LHCN-M2 (cell line): ENCODE measurements at regions not wholly inside any gene's neighbourhood (a gene's known extent, or its start where the extent isn't known, plus 50 kb on each side); places are given as distances from the start of the nearest gene placed in this dataset.
"Not testable (repeated sequence)": the region's sequence is repeated elsewhere in the genome, so short reads cannot be mapped to it uniquely, and the experiment has no call there.

Experiments used
- DNase-seq: peaks from one replicate; pipeline ENCODE4 v3.0.0-alpha.2; 2012; ENCODE audit warnings: low read depth

DNA sequence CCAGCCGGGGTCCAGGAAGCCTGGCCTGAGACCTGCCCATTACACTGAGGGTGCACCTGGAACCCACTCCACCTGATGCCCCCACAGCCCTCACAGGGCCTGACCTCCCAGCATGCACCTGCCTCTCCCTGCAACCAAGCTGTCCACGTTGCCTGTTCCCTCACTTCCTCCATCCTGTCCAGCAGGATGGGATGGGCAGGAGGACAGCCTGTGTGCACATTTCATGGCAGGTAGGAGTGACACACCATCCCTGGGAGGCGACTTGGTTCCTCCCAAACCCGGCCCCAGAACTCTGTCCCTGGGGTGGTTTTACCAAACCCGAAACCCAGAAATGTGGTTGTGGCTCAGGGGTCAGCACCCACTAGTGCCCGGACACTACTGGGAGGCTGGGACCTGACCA lies 203.8 kb upstream of the ZNF519 start:
- DNase-seq: not testable (repeated sequence)

DNA sequence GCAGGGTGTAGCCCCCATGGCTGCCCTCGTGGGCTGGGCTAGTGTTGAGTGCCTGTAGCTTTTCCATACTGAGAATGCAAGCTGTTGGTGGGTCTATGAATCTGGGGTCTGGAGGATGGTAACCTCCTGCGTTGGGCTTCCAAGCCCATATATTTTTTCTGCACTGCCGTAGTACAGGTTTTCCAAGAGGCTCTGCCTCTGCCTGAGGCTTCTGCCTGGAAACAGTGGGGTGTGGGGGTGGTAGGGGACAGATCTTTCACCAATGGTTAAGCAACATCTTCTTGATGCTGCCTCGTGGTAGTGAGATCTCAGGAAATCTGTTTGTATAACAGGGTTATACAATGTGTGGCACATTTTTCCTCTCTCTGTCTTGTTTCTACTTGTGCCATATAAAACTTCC lies 189.0 kb upstream of the ZNF519 start:
- DNase-seq: not testable (repeated sequence)

DNA sequence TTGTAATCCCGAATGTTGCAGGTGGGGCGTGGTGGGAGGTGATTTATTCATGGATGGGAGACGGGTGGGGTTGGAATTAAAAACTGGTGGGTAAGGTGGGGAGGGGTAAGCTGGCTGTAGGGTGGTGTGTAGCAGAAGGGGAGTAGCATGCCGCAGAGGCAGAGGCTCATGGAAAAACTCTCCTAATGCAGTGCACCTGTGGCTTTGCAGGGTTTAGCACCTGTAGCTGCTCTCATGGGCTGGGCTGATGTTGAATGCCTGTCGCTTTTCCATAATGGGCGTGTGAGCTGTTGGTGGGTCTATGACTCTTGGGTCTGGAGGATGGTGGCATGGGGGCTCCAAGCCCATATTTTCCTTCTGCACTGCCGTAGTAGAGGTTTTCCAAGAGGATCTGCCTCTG lies 169.0 kb upstream of the ZNF519 start:
- DNase-seq: not testable (repeated sequence)

DNA sequence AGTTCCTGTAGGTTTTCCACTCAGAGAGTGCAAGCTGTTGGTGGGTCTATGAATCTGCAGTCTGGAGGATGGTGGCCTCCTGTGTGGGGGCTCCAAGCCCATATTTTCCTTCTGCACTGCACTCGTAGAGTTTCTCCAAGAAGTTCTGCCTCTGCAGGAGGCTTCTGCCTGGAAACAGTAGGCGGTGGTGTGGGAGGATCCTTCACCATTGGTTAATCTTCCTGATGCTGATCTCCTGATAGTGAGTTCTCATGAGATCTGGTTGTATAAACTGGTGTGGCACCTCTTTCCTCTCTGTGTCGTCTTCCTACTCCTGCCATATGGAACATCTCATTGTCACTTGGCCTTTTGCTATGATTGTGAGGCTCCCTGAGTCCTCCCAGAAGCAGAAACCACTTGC lies 162.8 kb upstream of the ZNF519 start:
- not testable (repeated sequence) for DNase-seq

DNA sequence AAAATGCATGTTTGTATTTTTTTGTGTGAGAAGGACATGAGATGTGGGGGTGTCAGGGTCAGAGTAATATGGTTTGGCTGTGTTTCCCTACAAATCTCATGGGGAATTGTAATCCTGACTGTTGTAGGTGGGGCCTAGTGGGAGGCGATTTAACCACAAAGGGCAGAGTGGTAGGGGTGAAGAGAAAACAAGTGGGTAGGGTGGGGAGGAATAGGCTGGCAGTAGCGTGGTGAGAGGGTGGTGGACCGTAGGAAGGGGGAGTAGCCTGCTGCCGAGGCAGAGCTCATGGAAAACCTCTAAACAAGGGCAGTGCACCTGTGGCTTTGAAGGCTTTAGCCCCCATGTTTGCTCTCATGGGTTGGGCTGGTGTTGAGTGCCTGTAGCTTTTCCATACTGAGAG lies 152.8 kb upstream of the ZNF519 start:
- no peak for DNase-seq

DNA sequence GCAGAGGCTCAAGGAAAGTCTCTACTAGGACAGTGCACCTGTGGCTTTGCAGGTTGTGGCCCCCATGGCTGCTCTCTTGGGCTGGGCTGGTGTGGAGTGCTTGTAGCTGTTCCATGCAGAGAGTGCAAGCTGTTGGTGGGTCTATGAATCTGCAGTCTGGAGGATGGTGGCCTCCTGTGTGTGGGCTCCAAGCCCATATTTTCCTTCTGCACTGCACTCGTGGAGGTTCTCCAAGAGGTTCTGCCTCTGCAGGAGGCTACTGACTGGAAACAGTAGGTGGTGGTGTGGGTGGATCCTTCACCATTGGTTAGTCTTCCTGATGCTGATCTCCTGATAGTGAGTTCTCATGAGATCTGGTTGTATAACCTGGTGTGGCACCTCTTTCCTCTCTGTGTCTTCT lies 143.2 kb upstream of the ZNF519 start:
- not testable (repeated sequence) for DNase-seq

DNA sequence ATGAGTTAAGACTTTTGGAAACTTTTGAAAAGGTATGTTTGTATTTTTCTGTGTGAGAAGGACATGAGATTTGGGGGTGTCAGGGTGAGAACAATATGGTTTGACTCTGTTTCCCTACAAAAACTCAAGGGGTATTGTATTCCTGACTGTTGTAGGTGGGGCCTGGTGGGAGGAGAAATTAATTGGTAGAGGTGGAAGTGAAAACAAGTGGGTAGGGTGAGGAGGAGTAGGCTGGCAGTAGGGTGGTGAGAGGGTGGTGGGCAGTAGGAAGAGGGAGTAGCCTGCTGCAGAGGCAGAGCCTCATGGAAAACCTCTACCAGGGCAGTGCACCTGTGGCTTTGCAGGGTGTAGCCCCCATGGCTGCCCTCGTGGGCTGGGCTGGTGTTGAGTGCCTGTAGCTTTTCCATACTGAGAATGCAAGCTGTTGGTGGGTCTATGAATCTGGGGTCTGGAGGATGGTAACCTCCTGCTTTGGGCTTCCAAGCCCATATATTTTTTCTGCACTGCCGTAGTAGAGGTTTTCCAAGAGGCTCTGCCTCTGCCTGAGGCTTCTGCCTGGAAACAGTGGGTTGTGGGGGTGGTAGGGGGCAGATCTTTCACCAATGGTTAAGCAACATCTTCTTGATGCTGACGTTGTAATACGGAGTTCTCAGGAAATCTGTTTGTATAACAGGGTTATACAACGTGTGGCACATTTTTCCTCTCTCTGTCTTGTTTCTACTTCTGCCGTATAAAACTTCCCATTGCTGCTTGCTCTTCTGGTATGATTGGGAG lies 133.6 kb upstream of the ZNF519 start:
- DNase-seq: not testable (repeated sequence)

DNA sequence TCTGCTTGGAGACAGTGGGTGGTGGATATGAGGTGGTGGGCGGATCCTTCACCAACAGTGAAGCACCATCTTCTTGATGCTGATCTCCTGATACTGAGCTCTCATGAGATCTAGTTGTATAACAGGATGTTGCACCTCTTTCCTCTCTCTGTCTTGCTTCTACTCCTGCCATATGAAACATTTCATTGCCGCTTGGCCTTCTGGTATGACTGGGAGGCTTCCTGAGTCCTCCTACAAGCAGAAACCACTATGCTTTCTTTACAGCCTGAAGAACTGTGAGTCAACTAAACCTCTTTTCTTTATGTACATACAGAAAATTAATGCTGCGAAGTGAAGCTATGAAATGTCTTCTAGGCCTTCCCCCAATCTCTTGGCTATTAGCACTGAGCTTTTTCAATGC lies 130.6 kb upstream of the ZNF519 start:
- DNase-seq: not testable (repeated sequence)

DNA sequence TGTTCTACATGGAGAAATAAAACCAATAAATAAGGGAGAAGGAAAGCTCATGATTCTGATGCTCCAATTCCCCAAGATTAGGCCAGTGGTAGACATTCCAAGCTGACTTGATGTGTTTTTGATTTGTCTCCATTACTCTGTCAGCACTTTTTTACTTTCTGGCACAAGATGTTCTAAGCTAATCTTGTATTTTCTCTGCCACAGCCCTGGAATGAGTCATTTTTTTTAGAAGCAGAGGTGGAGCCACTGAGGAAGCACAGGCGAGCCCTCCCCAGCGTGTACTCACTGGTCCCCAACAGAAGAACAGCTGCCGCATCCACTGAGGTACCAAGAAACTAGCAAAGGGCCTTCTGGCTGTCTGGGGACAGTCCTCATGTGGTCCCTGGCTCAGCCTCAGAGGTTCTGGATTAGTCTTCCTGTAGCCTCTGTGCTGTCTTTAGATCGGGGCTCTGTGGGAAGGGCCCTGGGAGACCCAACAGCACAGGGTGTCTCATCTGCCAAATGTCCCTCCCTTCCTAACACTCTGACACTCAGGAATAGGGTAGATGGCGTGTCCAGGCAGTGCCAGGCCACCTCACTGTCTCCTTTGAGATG lies 117.9 kb upstream of the ZNF519 start:
- peak; percentile 67 for DNase-seq

DNA sequence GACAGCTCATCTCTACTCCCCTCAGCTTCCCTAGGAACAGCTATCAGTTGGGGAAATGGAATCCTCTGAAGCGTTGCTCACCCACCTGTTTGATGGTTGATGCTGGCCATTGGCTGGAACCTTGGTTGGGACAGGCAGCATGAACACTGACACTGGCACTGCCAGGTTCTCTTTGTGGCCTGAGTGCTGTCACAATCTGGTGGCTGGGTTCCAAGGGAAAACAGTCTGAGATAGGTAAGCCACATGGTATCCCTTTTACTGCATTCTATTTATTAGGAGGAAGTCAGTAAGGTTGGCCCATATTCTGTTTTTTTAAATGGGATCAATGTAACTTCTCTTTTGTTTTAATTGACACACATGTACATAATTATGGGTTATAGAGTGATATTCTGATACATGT lies 107.0 kb upstream of the ZNF519 start:
- DNase-seq: not testable (repeated sequence)

DNA sequence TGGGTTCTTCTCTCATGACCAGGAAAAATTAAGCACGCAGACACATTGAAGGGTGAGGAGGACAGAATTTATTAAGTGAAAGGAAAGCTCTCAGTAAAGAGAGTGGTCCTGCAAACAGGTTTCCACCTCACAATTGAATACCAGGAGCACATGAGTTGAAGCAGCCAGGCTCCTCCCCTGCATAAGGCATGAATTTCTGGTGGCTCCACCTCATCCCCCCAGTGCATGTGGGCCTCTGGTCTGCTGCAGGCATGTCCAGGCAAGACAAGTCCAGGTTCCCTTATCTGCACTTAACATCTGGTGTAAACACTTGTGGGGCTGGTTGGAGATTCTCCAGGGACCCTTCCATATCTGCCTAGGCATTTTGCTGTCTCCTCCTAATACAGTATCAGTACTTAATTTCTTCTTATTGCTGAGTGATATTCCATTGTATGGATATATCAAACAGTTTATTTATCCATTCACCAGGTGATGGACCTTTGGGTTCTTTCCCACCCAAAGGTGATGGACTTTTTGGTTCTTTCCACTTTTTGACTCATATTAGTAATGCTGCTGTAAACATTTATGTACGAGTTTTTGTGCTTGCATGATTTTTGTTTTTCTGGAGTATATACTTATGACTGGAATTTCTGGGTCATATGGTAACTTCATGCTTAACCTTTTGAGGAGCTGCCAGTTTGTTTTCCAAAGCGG lies 104.3 kb upstream of the ZNF519 start:
- peak; percentile 3 for DNase-seq

DNA sequence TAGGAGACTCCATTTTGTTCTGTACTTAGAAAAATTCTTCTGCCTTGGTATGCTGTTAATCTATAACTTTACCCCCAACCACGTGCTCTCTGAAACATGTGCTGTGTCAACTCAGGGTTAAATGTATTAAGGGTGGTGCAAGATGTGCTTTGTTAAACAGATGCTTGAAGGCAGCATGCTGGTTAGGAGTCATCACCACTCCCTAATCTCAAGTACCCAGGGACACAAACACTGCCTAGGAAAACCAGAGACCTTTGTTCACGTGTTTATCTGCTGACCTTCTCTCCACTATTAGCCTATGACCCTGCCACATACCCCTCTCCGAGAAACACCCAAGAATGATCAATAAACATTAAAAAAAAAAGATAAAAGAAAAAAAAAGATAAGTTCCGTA lies 93.0 kb upstream of the ZNF519 start:
- DNase-seq: not testable (repeated sequence)

DNA sequence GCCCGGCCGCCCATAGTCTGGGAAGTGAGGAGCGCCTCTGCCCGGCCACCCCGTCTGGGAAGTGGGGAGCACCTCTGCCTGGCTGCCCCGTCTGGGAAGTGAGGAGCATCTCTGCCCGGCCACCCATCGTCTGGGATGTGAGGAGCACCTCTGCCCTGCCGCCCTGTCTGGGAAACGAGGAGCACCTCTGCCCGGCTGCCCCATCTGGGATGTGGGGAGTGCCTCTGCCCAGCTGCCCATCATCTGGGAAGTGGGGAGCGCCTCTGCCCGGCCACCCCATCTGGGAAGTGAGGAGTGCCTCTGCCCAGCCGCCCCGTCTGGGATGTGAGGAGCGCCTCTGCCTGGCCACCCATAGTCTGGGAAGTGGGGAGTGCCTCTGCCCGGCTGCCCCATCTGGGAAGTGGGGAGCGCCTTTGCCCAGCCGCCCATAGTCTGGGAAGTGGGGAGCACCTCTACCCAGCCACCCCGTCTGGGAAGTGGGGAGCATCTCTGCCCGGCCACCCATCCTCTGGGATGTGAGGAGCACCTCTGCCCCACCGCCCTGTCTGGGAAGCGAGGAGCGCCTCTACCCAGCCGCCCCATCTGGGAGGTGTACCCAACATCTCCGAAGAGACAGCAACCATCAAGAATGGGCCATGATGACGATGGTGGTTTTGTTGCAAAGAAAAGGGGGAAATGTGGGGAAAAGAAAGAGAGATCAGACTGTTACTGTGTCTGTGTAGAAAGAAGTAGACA lies 92.5 kb upstream of the ZNF519 start:
- DNase-seq: not testable (repeated sequence)

DNA sequence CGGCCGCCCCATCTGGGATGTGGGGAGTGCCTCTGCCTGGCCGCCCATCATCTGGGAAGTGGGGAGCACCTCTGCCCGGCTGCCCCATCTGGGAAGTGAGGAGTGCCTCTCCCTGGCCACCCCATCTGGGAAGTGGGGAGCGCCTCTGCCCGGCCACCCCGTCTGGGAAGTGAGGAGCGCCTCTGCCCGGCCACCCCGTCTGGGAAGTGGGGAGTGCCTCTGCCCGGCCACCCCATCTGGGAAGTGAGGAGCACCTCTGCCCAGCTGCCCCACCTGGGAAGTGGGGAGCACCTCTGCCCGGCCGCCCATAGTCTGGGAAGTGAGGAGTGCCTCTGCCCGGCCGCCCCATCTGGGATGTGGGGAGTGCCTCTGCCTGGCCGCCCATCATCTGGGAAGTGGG lies 91.7 kb upstream of the ZNF519 start:
- not testable (repeated sequence) for DNase-seq

DNA sequence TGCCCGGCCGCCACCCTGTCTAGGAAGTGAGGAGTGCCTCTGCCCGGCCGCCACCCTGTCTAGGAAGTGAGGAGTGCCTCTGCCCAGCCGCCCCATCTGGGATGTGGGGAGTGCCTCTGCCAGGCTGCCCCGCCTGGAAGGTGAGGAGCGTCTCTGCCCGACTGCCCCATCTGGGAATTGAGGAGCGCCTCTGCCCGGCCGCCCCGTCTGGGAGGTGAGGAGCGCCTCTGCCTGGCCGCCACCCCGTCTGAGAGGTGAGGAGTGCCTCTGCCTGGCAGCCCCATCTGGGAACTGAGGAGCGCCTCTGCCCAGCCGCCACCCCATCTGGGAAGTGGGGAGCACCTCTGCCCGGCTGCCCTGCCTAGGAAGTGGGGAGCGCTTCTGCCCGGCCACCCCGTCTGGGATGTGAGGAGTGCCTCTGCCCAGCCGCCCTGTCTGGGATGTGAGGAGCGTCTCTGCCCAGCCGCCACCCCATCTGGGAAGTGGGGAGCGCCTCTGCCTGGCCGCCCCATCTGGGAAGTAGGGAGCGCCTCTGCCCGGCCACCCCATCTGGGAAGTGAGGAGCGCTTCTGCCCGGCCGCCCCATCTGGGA lies 91.1 kb upstream of the ZNF519 start:
- not testable (repeated sequence) for DNase-seq

DNA sequence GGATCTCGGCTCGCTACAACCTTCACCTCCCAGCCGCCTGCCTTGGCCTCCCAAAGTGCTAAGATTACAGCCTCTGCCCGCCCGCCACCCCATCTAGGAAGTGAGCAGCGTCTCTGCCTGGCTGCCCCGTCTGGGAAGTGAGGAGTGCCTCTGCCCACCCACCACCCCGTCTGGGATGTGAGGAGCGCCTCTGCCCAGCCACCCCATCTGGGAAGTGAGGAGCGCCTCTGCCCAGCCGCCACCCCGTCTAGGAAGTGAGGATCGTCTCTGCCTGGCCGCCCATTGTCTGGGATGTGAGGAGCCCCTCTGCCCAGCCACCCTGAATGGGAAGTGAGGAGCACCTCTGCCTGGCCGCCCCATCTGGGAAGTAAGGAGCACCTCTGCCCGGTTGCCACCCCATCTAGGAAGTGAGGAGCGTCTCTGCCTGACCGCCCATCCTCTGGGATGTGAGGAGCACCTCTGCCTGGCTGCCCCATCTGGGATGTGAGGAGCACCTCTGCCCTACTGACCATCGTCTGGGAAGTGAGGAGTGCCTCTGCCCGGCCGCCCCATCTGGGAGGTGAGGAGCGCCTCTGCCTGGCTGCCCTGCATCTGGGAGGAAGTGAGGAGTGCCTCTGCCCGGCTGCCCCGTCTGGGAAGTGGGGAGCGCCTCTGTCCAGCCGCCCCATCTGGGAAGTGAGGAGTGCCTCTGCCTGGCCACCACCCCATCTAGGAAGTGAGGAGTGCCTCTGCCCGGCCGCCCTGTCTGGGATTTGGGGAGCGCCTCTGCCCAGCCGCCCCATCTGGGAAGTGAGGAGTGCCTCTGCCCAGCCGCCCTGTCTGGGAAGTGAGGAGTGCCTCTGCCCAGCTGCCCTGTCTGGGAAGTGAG lies 90.4 kb upstream of the ZNF519 start:
- DNase-seq: not testable (repeated sequence)

DNA sequence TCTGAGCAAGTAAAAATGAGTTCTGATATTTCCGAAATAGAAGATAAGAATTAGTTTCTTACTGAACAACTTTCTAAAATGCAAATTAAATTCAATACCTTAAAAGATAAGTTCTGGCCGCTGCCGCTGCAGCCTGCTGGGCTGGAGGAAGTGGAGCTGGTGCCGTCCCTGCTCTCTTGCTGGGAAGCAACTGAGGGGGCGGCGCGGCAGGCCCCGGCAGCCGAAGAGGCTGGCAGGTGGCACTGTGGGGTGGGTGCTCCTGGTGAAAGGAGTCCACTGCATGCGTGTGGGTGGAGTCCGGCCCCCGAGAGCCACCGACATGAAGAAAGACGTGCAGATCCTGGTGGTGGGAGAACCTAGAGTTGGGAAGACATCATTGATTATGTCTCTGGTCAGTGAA lies 89.5 kb upstream of the ZNF519 start:
- no peak for DNase-seq

DNA sequence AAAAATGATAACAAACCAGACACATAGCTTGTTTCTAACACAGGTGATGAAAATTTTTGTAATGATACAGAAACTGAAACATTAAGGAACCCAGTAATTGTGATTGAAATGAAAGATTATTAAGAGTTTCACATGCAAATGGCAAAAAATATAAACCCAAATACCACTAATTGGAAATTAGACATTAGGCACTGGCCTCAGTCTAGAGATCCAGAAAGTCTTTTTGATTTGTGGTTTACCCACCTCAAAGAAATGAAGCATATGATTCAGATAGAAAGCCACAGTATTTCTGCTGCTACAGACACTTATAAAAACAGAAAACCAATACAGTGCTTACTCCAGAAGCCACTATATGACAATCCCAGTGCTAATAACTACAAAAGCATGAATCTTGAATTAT lies 83.7 kb upstream of the ZNF519 start:
- DNase-seq: not testable (repeated sequence)

DNA sequence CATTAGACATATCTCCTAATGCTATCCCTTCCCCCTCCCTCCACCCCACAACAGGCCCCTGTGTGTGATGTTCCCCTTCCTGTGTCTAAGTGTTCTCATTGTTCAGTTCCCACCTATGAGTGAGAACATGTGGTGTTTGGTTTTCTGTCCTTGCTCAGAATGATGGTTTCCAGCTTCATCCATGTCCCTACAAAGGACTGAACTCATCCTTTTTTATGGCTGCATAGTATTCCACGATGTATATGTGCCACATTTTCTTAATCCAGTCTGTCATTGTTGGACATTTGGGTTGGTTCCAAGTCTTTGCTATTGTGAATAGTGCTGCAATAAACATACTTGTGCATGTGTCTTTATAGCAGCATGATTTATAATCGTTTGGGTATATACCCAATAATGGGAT lies 71.2 kb upstream of the ZNF519 start:
- DNase-seq: not testable (repeated sequence)

DNA sequence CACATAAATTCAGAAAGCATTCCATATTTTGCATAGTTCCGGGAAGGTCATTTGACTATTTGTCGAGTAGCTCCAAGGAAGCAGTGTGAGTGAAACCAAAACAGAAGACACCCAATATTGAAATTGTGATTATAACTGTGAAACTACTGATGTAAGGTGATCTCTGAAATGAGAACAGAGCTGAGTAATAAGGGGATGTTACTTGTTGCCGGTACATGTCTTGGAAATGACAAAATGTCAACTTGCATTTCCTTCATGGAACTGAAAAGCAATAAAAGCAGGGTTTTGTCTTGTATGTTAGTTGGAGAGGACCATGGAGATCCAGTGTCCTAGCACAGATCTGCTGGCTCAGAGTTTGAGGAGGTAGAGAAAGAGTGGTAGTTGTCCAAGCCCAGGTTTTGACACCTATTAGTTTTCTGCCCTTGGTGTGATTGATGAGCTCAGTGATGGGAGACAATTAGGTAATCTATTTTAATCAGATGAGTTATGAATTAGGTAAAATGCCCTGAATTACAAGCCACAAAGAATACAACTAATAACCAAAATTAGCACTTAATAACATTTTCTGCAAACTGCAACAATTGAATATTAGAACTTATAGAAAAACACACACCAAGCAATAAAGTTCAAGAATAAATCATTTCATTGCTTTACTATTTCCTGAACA lies 58.7 kb upstream of the ZNF519 start:
- peak; percentile 12 for DNase-seq
